ENCODE measurements at regions not wholly inside any gene's neighbourhood (a gene's known extent, or its start where the extent isn't known, plus 50 kb on each side); places are given as distances from the start of the nearest gene placed in this dataset.

- Histone ChIP-seq H3K4me3 (ENCODE audit: low read length in 3 of 3) (no peak overlapping the region), H3K36me3 (ENCODE audit: control insufficient read depth in 2 of 3, insufficient read depth in 3 of 3, low read length in 3 of 3) (no peaks in the 10 kb centered on the region), H3K4me1 (ENCODE audit: control insufficient read depth in 2 of 3, insufficient read depth in 2 of 3, low read depth in 1 of 3, low read length in 3 of 3) (no peaks in the 10 kb centered on the region), H3K9me3 (ENCODE audit: control insufficient read depth in 2 of 3, insufficient read depth in 1 of 3, low read length in 3 of 3) (no peaks in the 10 kb centered on the region), H3K9ac (ENCODE audit: low read length in 3 of 3) (no peak overlapping the region), H3K27me3 (ENCODE audit: control insufficient read depth, insufficient read depth, low read length) (no peaks in the 10 kb centered on the region), H3K27ac (ENCODE audit: low read depth in 2 of 2, low read length in 2 of 2) (no peak overlapping the region)
- FAIRE-seq (no peak), DNase-seq (no peak)
- intact Hi-C loops (cut with DNase I), result no loop called here
- no peak for TF ChIP-seq CTCF (IDR thresholded peaks at IDR 0.05; ENCODE audit: borderline replicate concordance, extremely low read depth, insufficient read depth)
These were observed 192.2 kb upstream of the WSCD1 start for GRCh38 chr17:5877948-5878347.

GRCh38 chr17:5881849-5882248 is 188.3 kb upstream of the WSCD1 start:
- Histone ChIP-seq H3K4me3 (ENCODE audit: low read length in 3 of 3) (no peak overlapping the region), H3K27ac (ENCODE audit: low read depth in 2 of 2, low read length in 2 of 2) (no peak overlapping the region), H3K9me3 (ENCODE audit: control insufficient read depth in 2 of 3, insufficient read depth in 1 of 3, low read length in 3 of 3) (no peaks in the 10 kb centered on the region), H3K9ac (ENCODE audit: low read length in 3 of 3) (no peak overlapping the region), H3K4me1 (ENCODE audit: control insufficient read depth in 2 of 3, insufficient read depth in 2 of 3, low read depth in 1 of 3, low read length in 3 of 3) (no peaks in the 10 kb centered on the region), H3K36me3 (ENCODE audit: control insufficient read depth in 2 of 3, insufficient read depth in 3 of 3, low read length in 3 of 3) (no peaks in the 10 kb centered on the region), H3K27me3 (ENCODE audit: control insufficient read depth, insufficient read depth, low read length) (no peaks in the 10 kb centered on the region)
- TF ChIP-seq CTCF (IDR thresholded peaks at IDR 0.05; ENCODE audit: borderline replicate concordance, extremely low read depth, insufficient read depth), result no peak
- FAIRE-seq, result no peak
- no peak for DNase-seq
- intact Hi-C loops (cut with DNase I), result no loop called here

- intact Hi-C loops (cut with DNase I), result no loop called here
- DNase-seq (no peak), FAIRE-seq (no peak)
- H3K4me1 ChIP-seq (ENCODE audit: control insufficient read depth in 2 of 3, insufficient read depth in 2 of 3, low read depth in 1 of 3, low read length in 3 of 3), result no peaks in the 10 kb centered on the region
- no peak overlapping the region for H3K4me3 ChIP-seq (ENCODE audit: low read length in 3 of 3)
- H3K27ac ChIP-seq (ENCODE audit: low read depth in 2 of 2, low read length in 2 of 2), result no peak overlapping the region
- no peak overlapping the region for H3K9ac ChIP-seq (ENCODE audit: low read length in 3 of 3)
- H3K27me3 ChIP-seq (ENCODE audit: control insufficient read depth, insufficient read depth, low read length), result no peaks in the 10 kb centered on the region
- TF ChIP-seq CTCF (IDR thresholded peaks at IDR 0.05; ENCODE audit: borderline replicate concordance, extremely low read depth, insufficient read depth), result no peak
- no peaks in the 10 kb centered on the region for H3K9me3 ChIP-seq (ENCODE audit: control insufficient read depth in 2 of 3, insufficient read depth in 1 of 3, low read length in 3 of 3)
- H3K36me3 ChIP-seq (ENCODE audit: control insufficient read depth in 2 of 3, insufficient read depth in 3 of 3, low read length in 3 of 3), result no peaks in the 10 kb centered on the region
These were observed 186.2 kb upstream of the WSCD1 start for GRCh38 chr17:5883775-5884665.

Data from kidney (tissue), 13 donors.